ENCODE measurements at regions not wholly inside any gene's neighbourhood (a gene's known extent, or its start where the extent isn't known, plus 50 kb on each side); places are given as distances from the start of the nearest gene placed in this dataset.

GRCh38 chr7:146057958-146058357 lies 58.6 kb upstream of the CNTNAP2 start:
- Histone ChIP-seq H3K79me2 (ENCODE audit: insufficient read depth, low read length) (no peaks in the 10 kb centered on the region), H3K9ac (ENCODE audit: low read length) (no peak overlapping the region), H3K4me3 (replicated peaks in 1 of 2; ENCODE audit: low read depth in 1 of 2, low read length in 2 of 2) (no peak overlapping the region), H3K36me3 (ENCODE audit: control insufficient read depth in 1 of 2, insufficient read depth in 2 of 2, low read length in 2 of 2) (no peaks in the 10 kb centered on the region), H3K9me2 (ENCODE audit: insufficient read depth) (no peaks in the 10 kb centered on the region), H3K27ac (ENCODE audit: low read depth, low read length) (no peak overlapping the region), H3K27me3 (ENCODE audit: insufficient read depth, low read length) (no peaks in the 10 kb centered on the region), H4K20me1 (ENCODE audit: insufficient read depth) (no peaks in the 10 kb centered on the region), H3K4me1 (ENCODE audit: control insufficient read depth in 1 of 2, insufficient read depth in 2 of 2, low read length in 2 of 2) (no peaks in the 10 kb centered on the region), H3K4me2 (ENCODE audit: low read length) (no peak overlapping the region), H3K9me3 (ENCODE audit: control insufficient read depth in 1 of 2, insufficient read depth in 1 of 2, low read depth in 1 of 2, low read length in 2 of 2) (peaks cover 2 to 12% of the 10 kb centered on the region in 2 experiments; a peak in 2 of 4 replicates), H2AFZ (ENCODE audit: low read depth, low read length, poor library complexity, severe bottlenecking) (no peak overlapping the region)
- DNase-seq (ENCODE audit: low read depth, low spot score) = no peak
- CTCF ChIA-PET = no interaction called here
- intact Hi-C loops (cut with micrococcal nuclease) = no loop called here
- TF ChIP-seq ZFX (IDR thresholded peaks at IDR 0.05) = no peak
- TF ChIP-seq SP1 (IDR thresholded peaks at IDR 0.05; ENCODE audit: low read depth) = no peak
- TF ChIP-seq JUND (IDR thresholded peaks at IDR 0.05) = no peak
- no peak for TF ChIP-seq CTCF (IDR thresholded peaks at IDR 0.05 in 2 of 3, conservative IDR thresholded peaks at IDR 0.05 in 1 of 3; ENCODE audit: borderline replicate concordance in 1 of 3, insufficient read depth in 1 of 3, low read depth in 2 of 3, low read length in 2 of 3)
- TF ChIP-seq CEBPB (IDR thresholded peaks at IDR 0.05; ENCODE audit: low read depth) = no peak
- no peak for TF ChIP-seq CBX3 (IDR thresholded peaks at IDR 0.05; ENCODE audit: low read depth)
- no peak for TF ChIP-seq ZNF274 (IDR thresholded peaks at IDR 0.05; ENCODE audit: low read depth, low read length)
- no peak for TF ChIP-seq YY1 (IDR thresholded peaks at IDR 0.05; ENCODE audit: extremely low read depth, insufficient replicate concordance, low read depth, low read length)
- no peak for TF ChIP-seq REST (IDR thresholded peaks at IDR 0.05; ENCODE audit: low read depth)
- TF ChIP-seq POLR2A (IDR thresholded peaks at IDR 0.05; ENCODE audit: borderline replicate concordance, extremely low read depth, insufficient read depth, insufficient read length) = no peak
- TF ChIP-seq EZH2phosphoT487 (IDR thresholded peaks at IDR 0.05; ENCODE audit: borderline replicate concordance) = no peak
- no peak for TF ChIP-seq POLR2AphosphoS5 (IDR thresholded peaks at IDR 0.05; ENCODE audit: low read depth, low read length)
- no peak for TF ChIP-seq ZBTB33 (IDR thresholded peaks at IDR 0.05; ENCODE audit: extremely low read depth, insufficient replicate concordance, low read length)
- no peak for TF ChIP-seq FOSL1 (IDR thresholded peaks at IDR 0.05; ENCODE audit: low read depth)
- no peak for TF ChIP-seq RAD21 (IDR thresholded peaks at IDR 0.05; ENCODE audit: low read depth)
- no peak for TF ChIP-seq EGR1 (IDR thresholded peaks at IDR 0.05; ENCODE audit: low read depth)
- TF ChIP-seq TCF7L2 (IDR thresholded peaks at IDR 0.05; ENCODE audit: borderline replicate concordance, extremely low read depth, insufficient read depth, insufficient read length) = no peak
- no peak for TF ChIP-seq SRF (IDR thresholded peaks at IDR 0.05; ENCODE audit: low read depth)
- no peak for TF ChIP-seq SIN3A (IDR thresholded peaks at IDR 0.05; ENCODE audit: low read depth)
- TF ChIP-seq MAX (IDR thresholded peaks at IDR 0.05) = no peak
- RAD21 ChIA-PET (ENCODE audit: low non-redundant PET in 1 of 2, low total read pairs in 2 of 2, uncharacterized antibody in 2 of 2, unreplicated experiment in 2 of 2) = no interaction called here
- no TSS peak for BruUV-seq (replicated peaks)
- no peak for ATAC-seq
- POLR2A ChIA-PET = no interaction called here

Data from HCT116 (cell line).